Skeletal muscle tissue (tissue), 3 donors: ENCODE measurements at regions not wholly inside any gene's neighbourhood (a gene's known extent, or its start where the extent isn't known, plus 50 kb on each side); places are given as distances from the start of the nearest gene placed in this dataset.

Source experiments
- H3K27ac ChIP-seq: one replicate; pipeline ENCODE4 v1.7.0; 2013; ENCODE audit warnings: mild to moderate bottlenecking, low read depth, low read length, inconsistent platforms
- H3K27me3 ChIP-seq, 3 donors: one replicate each; pipeline ENCODE4 v1.7.0; 2013; ENCODE audit warnings: low read length in 3 of 3; ENCODE audit not compliant: control insufficient read depth in 3 of 3, insufficient read depth in 3 of 3
- H3K36me3 ChIP-seq, 3 donors: one replicate each; pipeline ENCODE4 v1.7.0; 2013; ENCODE audit warnings: low read length in 3 of 3; ENCODE audit not compliant: control insufficient read depth in 3 of 3, insufficient read depth in 3 of 3
- H3K4me1 ChIP-seq, 3 donors: one replicate each; pipeline ENCODE4 v1.7.0; 2013; ENCODE audit warnings: low read length in 3 of 3, mild to moderate bottlenecking in 3 of 3; ENCODE audit not compliant: control insufficient read depth in 3 of 3, insufficient read depth in 3 of 3
- H3K4me3 ChIP-seq, 3 donors: one replicate each; pipeline ENCODE4 v1.7.0; 2013; ENCODE audit warnings: low read length in 3 of 3
- H3K9ac ChIP-seq, 3 donors: one replicate each; pipeline ENCODE4 v1.7.0; 2013; ENCODE audit warnings: low read length in 3 of 3, mild to moderate bottlenecking in 3 of 3, moderate library complexity in 2 of 3, low read depth in 1 of 3
- H3K9me3 ChIP-seq, 3 donors: one replicate each; pipeline ENCODE4 v1.7.0; 2013; ENCODE audit warnings: low read length in 3 of 3; ENCODE audit not compliant: control insufficient read depth in 3 of 3
- donor health status: Osteomylitis.

GRCh38 chr4:1512051-1512737 lies 106.0 kb upstream of the NKX1-1 start:
- H3K27ac ChIP-seq, result no peak overlapping the region
- no peak overlapping the region for H3K9ac ChIP-seq
- no peaks in the 10 kb centered on the region for H3K36me3 ChIP-seq
- peaks cover 44 to 71% (median 53%) of the 10 kb centered on the region in 3 donors for H3K27me3 ChIP-seq
- H3K9me3 ChIP-seq, result peaks cover 0 to 5% (median 0%) of the 10 kb centered on the region in 3 donors
- H3K4me1 ChIP-seq, result no peaks in the 10 kb centered on the region
- H3K4me3 ChIP-seq, result no peak overlapping the region

- Histone ChIP-seq H3K9me3 (peaks cover 0 to 5% (median 0%) of the 10 kb centered on the region in 3 donors), H3K27me3 (peaks cover 42 to 65% (median 51%) of the 10 kb centered on the region in 3 donors), H3K4me1 (no peaks in the 10 kb centered on the region), H3K9ac (no peak overlapping the region), H3K4me3 (no peak overlapping the region), H3K36me3 (no peaks in the 10 kb centered on the region), H3K27ac (no peak overlapping the region)
Observed at GRCh38 chr4:1511441-1512041, 105.3 kb upstream of the NKX1-1 start.

- no peaks in the 10 kb centered on the region for H3K4me1 ChIP-seq
- peaks cover 41 to 62% (median 48%) of the 10 kb centered on the region in 3 donors for H3K27me3 ChIP-seq
- H3K36me3 ChIP-seq, result no peaks in the 10 kb centered on the region
- H3K9ac ChIP-seq, result no peak overlapping the region
- H3K27ac ChIP-seq, result no peak overlapping the region
- no peak overlapping the region for H3K4me3 ChIP-seq
- peaks cover 0 to 5% (median 0%) of the 10 kb centered on the region in 3 donors for H3K9me3 ChIP-seq
Observed at GRCh38 chr4:1510931-1511330, 104.7 kb upstream of the NKX1-1 start.

- Histone ChIP-seq H3K27me3 (peaks cover 33 to 61% (median 51%) of the 10 kb centered on the region in 3 donors), H3K9ac (no peak overlapping the region), H3K4me1 (no peaks in the 10 kb centered on the region), H3K27ac (no peak overlapping the region), H3K36me3 (no peaks in the 10 kb centered on the region), H3K9me3 (no peaks in the 10 kb centered on the region), H3K4me3 (no peak overlapping the region)
Observed at GRCh38 chr4:1509366-1509765, 103.1 kb upstream of the NKX1-1 start.

- no peaks in the 10 kb centered on the region for H3K4me1 ChIP-seq
- no peak overlapping the region for H3K27ac ChIP-seq
- H3K4me3 ChIP-seq, result no peak overlapping the region
- H3K9ac ChIP-seq, result no peak overlapping the region
- H3K27me3 ChIP-seq, result peaks cover 24 to 57% (median 45%) of the 10 kb centered on the region in 3 donors
- no peaks in the 10 kb centered on the region for H3K36me3 ChIP-seq
- H3K9me3 ChIP-seq, result no peaks in the 10 kb centered on the region
Observed at GRCh38 chr4:1508161-1509160, 102.2 kb upstream of the NKX1-1 start.

- Histone ChIP-seq H3K27ac (no peak overlapping the region), H3K27me3 (peaks cover 24 to 57% (median 45%) of the 10 kb centered on the region in 3 donors), H3K9me3 (no peaks in the 10 kb centered on the region), H3K4me1 (no peaks in the 10 kb centered on the region), H3K9ac (no peak overlapping the region), H3K36me3 (no peaks in the 10 kb centered on the region), H3K4me3 (no peak overlapping the region)
Observed at GRCh38 chr4:1506956-1507721, 100.9 kb upstream of the NKX1-1 start.

GRCh38 chr4:1505511-1506460 lies 99.5 kb upstream of the NKX1-1 start:
- no peaks in the 10 kb centered on the region for H3K9me3 ChIP-seq
- H3K27me3 ChIP-seq, result peaks cover 24 to 59% (median 50%) of the 10 kb centered on the region in 3 donors
- H3K27ac ChIP-seq, result no peak overlapping the region
- H3K4me1 ChIP-seq, result peaks cover 0 to 2% (median 0%) of the 10 kb centered on the region in 3 donors
- no peak overlapping the region for H3K9ac ChIP-seq
- H3K36me3 ChIP-seq, result no peaks in the 10 kb centered on the region
- H3K4me3 ChIP-seq, result no peak overlapping the region

- H3K27ac ChIP-seq, result no peak overlapping the region
- peaks cover 30 to 67% (median 56%) of the 10 kb centered on the region in 3 donors for H3K27me3 ChIP-seq
- no peaks in the 10 kb centered on the region for H3K36me3 ChIP-seq
- H3K4me1 ChIP-seq, result peaks cover 0 to 2% (median 0%) of the 10 kb centered on the region in 3 donors
- H3K9ac ChIP-seq, result no peak overlapping the region
- H3K4me3 ChIP-seq, result no peak overlapping the region
- no peaks in the 10 kb centered on the region for H3K9me3 ChIP-seq
Observed at GRCh38 chr4:1504595-1505500, 98.6 kb upstream of the NKX1-1 start.
